ENCODE measurements at regions not wholly inside any gene's neighbourhood (a gene's known extent, or its start where the extent isn't known, plus 50 kb on each side); places are given as distances from the start of the nearest gene placed in this dataset.

DNA sequence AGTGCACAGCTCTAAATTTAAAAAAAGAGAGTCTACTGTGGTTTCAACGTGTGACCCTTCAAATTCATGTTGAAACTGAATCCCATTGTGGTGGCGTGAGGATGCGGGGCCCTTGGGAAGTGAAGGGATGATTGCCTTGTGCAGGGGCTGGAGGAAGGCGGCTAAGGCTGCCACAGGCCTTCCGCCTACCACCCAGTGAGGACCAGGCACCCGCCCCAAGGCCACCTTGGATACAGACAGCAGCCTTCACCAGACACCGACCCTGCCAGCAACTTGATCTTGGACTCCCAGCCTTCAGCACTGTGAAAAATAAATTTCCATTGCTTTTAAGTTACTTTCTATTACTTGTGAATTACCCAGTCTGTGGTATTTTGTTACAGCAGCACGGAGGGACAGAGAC is 103.4 kb upstream of the TMEM18 start:
- H3K36me3 ChIP-seq (ENCODE audit: control insufficient read depth, insufficient read depth, low read length) = no peaks in the 10 kb centered on the region
- DNase-seq (ENCODE audit: low read depth in 2 of 2) = no peak
- H3K4me1 ChIP-seq (ENCODE audit: control insufficient read depth, extremely low read depth, insufficient read depth, low read length) = no peaks in the 10 kb centered on the region
- H3K9ac ChIP-seq (ENCODE audit: insufficient read depth, low read length) = no peak overlapping the region
- no peak overlapping the region for H3K4me2 ChIP-seq (ENCODE audit: extremely low read depth, insufficient read depth, low read length)
- H3K27ac ChIP-seq (ENCODE audit: insufficient read depth, low read length) = no peak overlapping the region
- no peaks in the 10 kb centered on the region for H4K20me1 ChIP-seq (ENCODE audit: control insufficient read depth, extremely low read depth, insufficient read depth, low read length)
- H3K9me3 ChIP-seq (ENCODE audit: control insufficient read depth, insufficient read depth, low read depth, low read length) = no peaks in the 10 kb centered on the region
- TF ChIP-seq CTCF (conservative IDR thresholded peaks at IDR 0.05 in 1 of 2, IDR thresholded peaks at IDR 0.05 in 1 of 2; ENCODE audit: low read depth in 1 of 2, low read length in 2 of 2) = no peak
- no peak for TF ChIP-seq EZH2 (IDR thresholded peaks at IDR 0.05; ENCODE audit: low read length, missing control alignments)
- no peak overlapping the region for H3K4me3 ChIP-seq (replicated peaks in 1 of 4; ENCODE audit: control extremely low read depth in 1 of 4, insufficient read depth in 1 of 4, low read depth in 3 of 4, low read length in 4 of 4)
- H2AFZ ChIP-seq (ENCODE audit: low read length) = no peak overlapping the region
- no peaks in the 10 kb centered on the region for H3K27me3 ChIP-seq (ENCODE audit: control insufficient read depth, insufficient read depth, low read length)
- no peaks in the 10 kb centered on the region for H3K79me2 ChIP-seq (ENCODE audit: control insufficient read depth, insufficient read depth, low read length)

DNA sequence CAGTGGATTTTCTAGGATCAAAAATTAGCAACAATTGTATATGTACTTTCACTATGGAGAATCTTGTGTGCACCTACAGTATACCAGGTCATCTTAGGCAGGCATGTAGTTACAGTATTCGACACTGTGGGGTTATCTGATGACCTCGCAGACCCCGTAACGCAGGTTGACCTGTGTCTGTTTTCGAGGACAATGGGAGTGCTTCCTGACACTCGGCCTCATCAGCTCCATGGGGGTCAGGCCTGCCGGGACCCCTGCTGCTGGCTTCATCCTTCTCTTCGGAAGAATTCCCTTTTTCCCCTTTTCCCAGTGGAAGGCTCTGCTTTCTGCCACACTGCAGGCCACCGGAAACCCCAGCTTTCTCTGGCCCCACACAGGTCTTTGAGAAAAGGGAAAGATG is 102.8 kb upstream of the TMEM18 start:
- Histone ChIP-seq H3K4me2 (ENCODE audit: extremely low read depth, insufficient read depth, low read length) (no peak overlapping the region), H3K79me2 (ENCODE audit: control insufficient read depth, insufficient read depth, low read length) (no peaks in the 10 kb centered on the region), H3K4me3 (replicated peaks in 1 of 4; ENCODE audit: control extremely low read depth in 1 of 4, insufficient read depth in 1 of 4, low read depth in 3 of 4, low read length in 4 of 4) (no peak overlapping the region), H2AFZ (ENCODE audit: low read length) (no peak overlapping the region), H3K27ac (ENCODE audit: insufficient read depth, low read length) (no peak overlapping the region), H3K4me1 (ENCODE audit: control insufficient read depth, extremely low read depth, insufficient read depth, low read length) (no peaks in the 10 kb centered on the region), H3K27me3 (ENCODE audit: control insufficient read depth, insufficient read depth, low read length) (no peaks in the 10 kb centered on the region), H4K20me1 (ENCODE audit: control insufficient read depth, extremely low read depth, insufficient read depth, low read length) (no peaks in the 10 kb centered on the region), H3K36me3 (ENCODE audit: control insufficient read depth, insufficient read depth, low read length) (no peaks in the 10 kb centered on the region), H3K9ac (ENCODE audit: insufficient read depth, low read length) (no peak overlapping the region), H3K9me3 (ENCODE audit: control insufficient read depth, insufficient read depth, low read depth, low read length) (no peaks in the 10 kb centered on the region)
- DNase-seq (ENCODE audit: low read depth in 2 of 2) = no peak
- TF ChIP-seq CTCF (conservative IDR thresholded peaks at IDR 0.05 in 1 of 2, IDR thresholded peaks at IDR 0.05 in 1 of 2; ENCODE audit: low read depth in 1 of 2, low read length in 2 of 2) (no peak), EZH2 (IDR thresholded peaks at IDR 0.05; ENCODE audit: low read length, missing control alignments) (no peak)

DNA sequence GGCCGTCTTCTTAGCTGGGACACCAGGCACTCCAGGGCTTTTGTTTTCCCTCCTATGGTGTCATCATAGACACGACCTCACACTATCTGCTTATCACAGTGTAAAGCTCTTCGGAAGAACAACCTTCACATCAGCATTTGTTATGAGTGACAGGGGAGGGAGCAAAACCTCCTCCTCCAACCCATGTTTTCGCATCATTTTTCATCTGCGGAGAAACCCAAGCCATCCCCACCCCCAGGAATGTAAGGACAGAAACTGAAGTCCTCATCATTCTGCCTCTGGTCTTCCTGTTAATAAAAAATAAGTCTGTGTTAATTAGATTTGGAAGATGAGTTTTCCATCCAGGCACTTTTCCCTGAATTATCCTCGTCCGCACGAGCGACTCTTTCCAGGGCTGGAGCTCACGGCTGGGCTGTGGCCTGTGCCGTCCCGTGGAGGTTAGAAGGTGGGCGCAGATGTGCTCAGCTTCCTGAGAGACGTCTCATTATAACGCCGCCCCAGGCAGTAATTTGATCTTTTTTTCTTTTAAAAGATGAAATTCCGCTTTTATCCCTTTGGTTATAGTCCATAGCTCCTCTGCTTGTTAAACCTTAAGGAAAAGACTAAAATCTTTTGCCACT is 101.6 kb upstream of the TMEM18 start:
- Histone ChIP-seq H3K4me1 (ENCODE audit: control insufficient read depth, extremely low read depth, insufficient read depth, low read length) (no peaks in the 10 kb centered on the region), H3K4me3 (replicated peaks in 1 of 4; ENCODE audit: control extremely low read depth in 1 of 4, insufficient read depth in 1 of 4, low read depth in 3 of 4, low read length in 4 of 4) (no peak overlapping the region), H3K4me2 (ENCODE audit: extremely low read depth, insufficient read depth, low read length) (no peak overlapping the region), H4K20me1 (ENCODE audit: control insufficient read depth, extremely low read depth, insufficient read depth, low read length) (no peaks in the 10 kb centered on the region), H3K79me2 (ENCODE audit: control insufficient read depth, insufficient read depth, low read length) (no peaks in the 10 kb centered on the region), H2AFZ (ENCODE audit: low read length) (no peak overlapping the region), H3K9ac (ENCODE audit: insufficient read depth, low read length) (no peak overlapping the region), H3K27ac (ENCODE audit: insufficient read depth, low read length) (no peak overlapping the region), H3K36me3 (ENCODE audit: control insufficient read depth, insufficient read depth, low read length) (no peaks in the 10 kb centered on the region), H3K9me3 (ENCODE audit: control insufficient read depth, insufficient read depth, low read depth, low read length) (no peaks in the 10 kb centered on the region), H3K27me3 (ENCODE audit: control insufficient read depth, insufficient read depth, low read length) (no peaks in the 10 kb centered on the region)
- DNase-seq (ENCODE audit: low read depth in 2 of 2) = no peak
- TF ChIP-seq CTCF (conservative IDR thresholded peaks at IDR 0.05 in 1 of 2, IDR thresholded peaks at IDR 0.05 in 1 of 2; ENCODE audit: low read depth in 1 of 2, low read length in 2 of 2) = no peak
- no peak for TF ChIP-seq EZH2 (IDR thresholded peaks at IDR 0.05; ENCODE audit: low read length, missing control alignments)

Measured in fibroblast of lung (primary cell).